WTC11 (cell line): ENCODE measurements at regions not wholly inside any gene's neighbourhood (a gene's known extent, or its start where the extent isn't known, plus 50 kb on each side); places are given as distances from the start of the nearest gene placed in this dataset.

ENCODE experiments used
- ATF3 ChIP-seq: sonication (generic); formaldehyde crosslinking; conservative IDR thresholded peaks from 2 replicates; pipeline ENCODE4 v1.8.1; 2022; ENCODE audit warnings: mild to moderate bottlenecking, missing genetic modification reagents
- CBFB ChIP-seq: sonication (generic); formaldehyde crosslinking; IDR thresholded peaks from 2 replicates; pipeline ENCODE4 v1.8.1; 2022; ENCODE audit warnings: mild to moderate bottlenecking, low read depth, missing genetic modification reagents
- CREB1 ChIP-seq: sonication (generic); formaldehyde crosslinking; IDR thresholded peaks from 2 replicates; pipeline ENCODE4 v1.8.0; 2023; ENCODE audit warnings: mild to moderate bottlenecking, missing genetic modification reagents
- CTCF ChIP-seq: fragments of 200-600 bp; IDR thresholded peaks from 2 replicates; pipeline ENCODE4 v1.8.0; 2022; ENCODE audit warnings: antibody characterized with exemption
- FOXJ3 ChIP-seq: sonication (generic); formaldehyde crosslinking; IDR thresholded peaks from 2 replicates; pipeline ENCODE4 v1.9.0; 2021; ENCODE audit warnings: missing genetic modification reagents, mild to moderate bottlenecking, borderline replicate concordance
- NFATC4 ChIP-seq: fragments of 250-450 bp; sonication (Bioruptor Pico); IDR thresholded peaks from 2 replicates; pipeline ENCODE4 v1.9.0; 2021; ENCODE audit warnings: mild to moderate bottlenecking
- SP1 ChIP-seq: sonication (generic); formaldehyde crosslinking; conservative IDR thresholded peaks from 2 replicates; pipeline ENCODE4 v1.8.1; 2022; ENCODE audit warnings: missing genetic modification reagents
- ZNF512 ChIP-seq: sonication (generic); formaldehyde crosslinking; IDR thresholded peaks from 2 replicates; pipeline ENCODE4 v1.8.1; 2022; ENCODE audit warnings: missing genetic modification reagents, borderline replicate concordance

GRCh38 chr20:60135276-60135675 lies 177.1 kb downstream of the CDH26 start:
- no peak for TF ChIP-seq CREB1 (CRISPR knock-in tag)
- no peak for TF ChIP-seq CTCF
- no peak for TF ChIP-seq FOXJ3 (CRISPR knock-in tag)
- TF ChIP-seq ZNF512 (CRISPR knock-in tag) = no peak
- no peak for TF ChIP-seq SP1 (CRISPR knock-in tag)
- no peak for TF ChIP-seq CBFB (CRISPR knock-in tag)
- no peak for TF ChIP-seq ATF3 (CRISPR knock-in tag)
- no peak for TF ChIP-seq NFATC4 (CRISPR knock-in tag)
